BE2C (cell line): ENCODE measurements at regions not wholly inside any gene's neighbourhood (a gene's known extent, or its start where the extent isn't known, plus 50 kb on each side); places are given as distances from the start of the nearest gene placed in this dataset.

Source experiments
- DNase-seq: peaks from one replicate; pipeline ENCODE4 v3.0.0-alpha.2; 2020
- H3K27me3 ChIP-seq: fragments of 250-450 bp; sonication (Bioruptor Pico); 2 replicates; pipeline ENCODE4 v1.5.1; 2020; ENCODE audit warnings: mild to moderate bottlenecking
- H3K36me3 ChIP-seq: fragments of 250-450 bp; sonication (Bioruptor Pico); 2 replicates; pipeline ENCODE4 v1.5.1; 2020; ENCODE audit warnings: mild to moderate bottlenecking
- H3K4me1 ChIP-seq: fragments of 250-450 bp; sonication (Bioruptor Pico); 2 replicates; pipeline ENCODE4 v1.5.1; 2020
- H3K4me3 ChIP-seq: 2 replicates; pipeline ENCODE4 v1.5.1; 2011; ENCODE audit warnings: low read depth, low read length
- H3K9me3 ChIP-seq: fragments of 250-450 bp; sonication (Bioruptor Pico); 2 replicates; pipeline ENCODE4 v1.5.1; 2020
- TF ChIP-seq, protein P1 (sequence below): IDR thresholded peaks from 2 replicates; pipeline ENCODE4 v1.5.1; 2012; ENCODE audit warnings: mild to moderate bottlenecking, low read depth, low read length

DNA sequence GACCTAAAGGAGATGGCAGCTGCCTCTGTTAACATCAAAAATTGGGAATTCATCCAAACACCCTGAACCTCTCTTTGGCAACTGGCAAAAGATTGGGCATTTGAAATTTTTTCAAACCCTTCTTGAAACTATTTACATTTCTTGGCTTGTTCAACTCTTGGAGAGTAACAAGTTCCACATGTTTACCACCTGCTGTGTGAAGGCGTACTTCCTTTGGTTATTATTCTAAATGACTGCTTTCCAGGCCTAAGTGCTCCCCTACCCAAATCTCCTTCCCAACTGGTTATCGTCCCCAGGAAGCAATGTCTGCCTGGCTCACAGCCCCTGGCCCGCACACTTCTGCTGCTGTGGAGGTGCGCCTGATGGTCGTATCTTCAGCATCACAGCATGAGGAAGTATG, 422.7 kb downstream of the DMAC1 start:
- no peaks in the 10 kb centered on the region for H3K27me3 ChIP-seq
- H3K36me3 ChIP-seq: no peaks in the 10 kb centered on the region
- H3K9me3 ChIP-seq: no peaks in the 10 kb centered on the region
- H3K4me1 ChIP-seq: no peaks in the 10 kb centered on the region
- H3K4me3 ChIP-seq: no peak overlapping the region
- TF ChIP-seq, protein P1, sequence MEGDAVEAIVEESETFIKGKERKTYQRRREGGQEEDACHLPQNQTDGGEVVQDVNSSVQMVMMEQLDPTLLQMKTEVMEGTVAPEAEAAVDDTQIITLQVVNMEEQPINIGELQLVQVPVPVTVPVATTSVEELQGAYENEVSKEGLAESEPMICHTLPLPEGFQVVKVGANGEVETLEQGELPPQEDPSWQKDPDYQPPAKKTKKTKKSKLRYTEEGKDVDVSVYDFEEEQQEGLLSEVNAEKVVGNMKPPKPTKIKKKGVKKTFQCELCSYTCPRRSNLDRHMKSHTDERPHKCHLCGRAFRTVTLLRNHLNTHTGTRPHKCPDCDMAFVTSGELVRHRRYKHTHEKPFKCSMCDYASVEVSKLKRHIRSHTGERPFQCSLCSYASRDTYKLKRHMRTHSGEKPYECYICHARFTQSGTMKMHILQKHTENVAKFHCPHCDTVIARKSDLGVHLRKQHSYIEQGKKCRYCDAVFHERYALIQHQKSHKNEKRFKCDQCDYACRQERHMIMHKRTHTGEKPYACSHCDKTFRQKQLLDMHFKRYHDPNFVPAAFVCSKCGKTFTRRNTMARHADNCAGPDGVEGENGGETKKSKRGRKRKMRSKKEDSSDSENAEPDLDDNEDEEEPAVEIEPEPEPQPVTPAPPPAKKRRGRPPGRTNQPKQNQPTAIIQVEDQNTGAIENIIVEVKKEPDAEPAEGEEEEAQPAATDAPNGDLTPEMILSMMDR: no peak
- DNase-seq: no peak

DNA sequence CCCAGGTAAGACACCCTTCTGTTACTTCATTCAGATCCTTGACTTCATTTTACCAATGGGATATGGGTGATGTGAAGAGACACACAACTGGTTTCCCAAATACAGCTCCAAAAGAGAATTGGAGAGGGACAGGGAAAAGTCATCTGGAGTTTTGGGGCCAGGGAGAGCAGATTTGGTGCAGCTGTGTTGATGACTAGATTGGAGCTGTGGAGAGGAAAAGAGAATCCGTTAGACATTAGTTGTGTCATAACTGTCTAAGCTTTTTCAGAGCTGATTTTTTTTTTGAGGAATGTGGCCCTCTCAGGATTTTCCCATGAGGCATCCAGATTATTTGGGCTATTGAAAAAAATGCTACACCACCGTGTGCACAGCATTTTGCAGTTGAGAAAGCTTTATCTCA, 423.4 kb downstream of the DMAC1 start:
- Histone ChIP-seq H3K4me3 (no peak overlapping the region), H3K9me3 (no peaks in the 10 kb centered on the region), H3K4me1 (no peaks in the 10 kb centered on the region), H3K36me3 (no peaks in the 10 kb centered on the region), H3K27me3 (no peaks in the 10 kb centered on the region)
- no peak for DNase-seq
- TF ChIP-seq, protein P1: no peak

DNA sequence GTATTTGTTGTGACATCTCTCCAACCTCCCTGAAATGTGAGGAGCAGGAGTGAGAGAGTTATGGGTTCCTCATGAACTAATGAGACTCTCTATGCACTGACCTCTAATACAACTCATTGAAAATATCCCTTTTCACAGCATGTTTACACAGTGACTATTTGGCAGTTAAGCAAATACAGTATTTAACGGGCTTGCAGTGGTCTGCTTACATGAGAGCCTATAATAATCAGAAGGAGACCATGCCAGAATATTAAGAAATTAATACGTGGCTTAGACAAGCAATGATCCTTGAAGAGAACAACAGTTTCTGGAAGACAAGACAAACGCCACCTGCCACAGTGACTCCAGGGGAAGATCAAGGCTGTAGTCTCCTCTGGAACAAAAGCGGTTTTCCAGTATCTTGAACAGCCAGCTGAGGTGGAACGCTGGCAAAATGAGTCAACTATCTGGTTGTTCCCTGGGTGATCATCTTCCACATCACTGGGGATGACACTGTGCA, 424.5 kb downstream of the DMAC1 start:
- Histone ChIP-seq H3K27me3 (no peaks in the 10 kb centered on the region), H3K36me3 (no peaks in the 10 kb centered on the region), H3K4me3 (no peak overlapping the region), H3K4me1 (no peaks in the 10 kb centered on the region), H3K9me3 (no peaks in the 10 kb centered on the region)
- TF ChIP-seq, protein P1: no peak
- no peak for DNase-seq

DNA sequence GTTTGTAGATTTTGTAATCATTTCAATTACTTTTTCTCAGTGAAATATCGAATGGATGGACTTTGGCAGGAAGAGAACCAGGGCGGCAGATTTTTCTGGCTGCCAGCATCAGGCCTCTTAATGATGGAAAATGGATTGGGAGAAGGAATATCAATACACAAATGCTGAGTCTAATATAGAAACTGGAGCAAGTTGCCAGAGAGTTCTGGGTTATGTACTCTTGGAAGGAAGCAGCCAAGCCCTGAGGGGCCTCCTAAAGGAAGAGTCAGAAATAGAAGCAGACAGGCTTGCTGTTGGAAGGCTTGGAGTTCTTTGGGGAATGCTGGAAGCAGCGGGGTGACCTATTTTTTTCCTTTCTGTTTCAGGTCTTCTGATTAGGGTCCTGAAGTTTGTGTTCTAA, 428.6 kb downstream of the DMAC1 start:
- no peaks in the 10 kb centered on the region for H3K9me3 ChIP-seq
- H3K36me3 ChIP-seq: no peaks in the 10 kb centered on the region
- TF ChIP-seq, protein P1: no peak

DNA sequence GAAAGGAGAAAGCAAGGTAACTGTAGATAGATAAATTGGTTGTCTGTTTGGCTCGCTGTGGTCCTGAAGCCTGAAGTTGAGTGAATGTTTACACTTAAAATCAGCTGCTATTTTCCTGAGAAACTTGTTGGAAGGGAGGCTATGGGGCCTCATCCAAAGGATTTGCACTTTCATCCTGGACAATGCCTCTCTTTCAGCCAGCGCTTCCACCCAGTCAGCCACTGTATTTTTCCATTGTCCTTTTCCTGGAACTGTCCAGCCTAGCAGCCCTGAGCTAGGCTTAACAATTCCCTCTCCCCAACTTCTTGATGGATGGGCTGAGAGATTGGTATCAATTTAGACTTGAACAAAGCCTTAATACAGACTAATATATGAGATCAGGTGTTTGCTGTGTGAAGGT, 429.2 kb downstream of the DMAC1 start:
- DNase-seq: no peak
- no peaks in the 10 kb centered on the region for H3K9me3 ChIP-seq
- no peaks in the 10 kb centered on the region for H3K36me3 ChIP-seq
- no peaks in the 10 kb centered on the region; the same call in 1 of the 2 replicates for H3K27me3 ChIP-seq
- H3K4me3 ChIP-seq: no peak overlapping the region
- no peaks in the 10 kb centered on the region for H3K4me1 ChIP-seq
- TF ChIP-seq, protein P1: no peak

More for the DNA sequence above, 428.6 kb downstream of the DMAC1 start:
- Histone ChIP-seq H3K27me3 (no peaks in the 10 kb centered on the region; the same call in 1 of the 2 replicates), H3K4me1 (no peaks in the 10 kb centered on the region), H3K4me3 (no peak overlapping the region)
- no peak for DNase-seq

DNA sequence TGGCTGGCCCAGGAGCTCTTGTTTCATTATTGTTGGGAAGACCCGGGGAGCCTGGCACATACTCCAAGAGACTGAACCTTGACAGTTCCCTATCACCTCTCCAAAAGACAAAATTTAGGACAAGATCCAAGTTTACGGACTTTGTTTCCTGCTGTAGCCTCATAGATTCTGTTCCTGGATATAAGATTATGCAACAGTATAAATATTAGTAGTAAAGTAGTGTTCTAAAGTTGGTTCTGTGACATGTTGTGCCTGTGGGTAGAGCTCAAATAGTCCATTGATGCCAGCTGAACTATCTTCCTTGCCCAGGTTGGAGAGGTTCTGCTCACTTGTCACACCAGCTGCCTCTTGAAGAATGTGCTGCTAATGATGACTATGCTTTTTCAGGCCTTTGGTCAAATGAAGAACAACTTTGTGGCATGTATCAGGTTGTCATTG, 430.2 kb downstream of the DMAC1 start:
- H3K9me3 ChIP-seq: no peaks in the 10 kb centered on the region
- no peak for DNase-seq
- H3K36me3 ChIP-seq: no peaks in the 10 kb centered on the region
- no peaks in the 10 kb centered on the region; the same call in 1 of the 2 replicates for H3K27me3 ChIP-seq
- TF ChIP-seq, protein P1: no peak
- no peak overlapping the region for H3K4me3 ChIP-seq
- no peaks in the 10 kb centered on the region for H3K4me1 ChIP-seq
